K562 (cell line): ENCODE measurements at regions not wholly inside any gene's neighbourhood (a gene's known extent, or its start where the extent isn't known, plus 50 kb on each side); places are given as distances from the start of the nearest gene placed in this dataset.
A peak's percentile ranks its signal among the peaks of the same experiment; 100 is the strongest.

Experiments used
- ATAC-seq: fragments of 200-7000 bp; cut with Tn5 transposase; 3 replicates; pipeline ENCODE4 v1.9.1; 2020; ENCODE audit warnings: moderate library complexity
- BruUV-seq: library from RNA; stranded (reverse); fragments of 400-500 nt; replicated peaks from 2 replicates; lab custom pipeline; 2021; lab: Mats Ljungman, UMichigan
- CTCF ChIA-PET: fragments of 300-600 bp; formaldehyde crosslinking; extraction: SDS; loops from one replicate; lab custom pipeline; 2021; ENCODE audit warnings: low intra/inter-chr PET ratio; lab: Yijun Ruan, JAX
- POLR2A ChIA-PET: fragments of 300-600, 350-650 bp; sonication (Branson Sonifier 250); formaldehyde crosslinking; extraction: SDS; loops from one replicate; lab custom pipeline; 2021; ENCODE audit warnings: antibody characterized with exemption, inconsistent platforms; lab: Yijun Ruan, JAX
- DNase-seq, 4 experiments: peaks; one replicate each; pipeline versions ENCODE4 v3.0.0 to v3.0.0-alpha.2; 2011 to 2018; ENCODE audit warnings: low spot score in 3 of 4, mixed read lengths in 3 of 4; ENCODE audit errors: extremely low read depth in 1 of 4
- FAIRE-seq: peaks from 2 replicates; lab custom pipeline; 2011; peaks lifted over from hg19 to GRCh38; lab: Jason Lieb, UNC
- H2AFZ ChIP-seq: 2 replicates; pipeline ENCODE4 v1.6.0; 2011; ENCODE audit warnings: low read depth, low read length, control low read depth, inconsistent platforms
- H3K27ac ChIP-seq: fragments of 200-600 bp; 3 replicates; pipeline ENCODE4 v1.8.0; 2011; ENCODE audit warnings: low read depth, mild to moderate bottlenecking, control low read depth, inconsistent platforms, low read length, moderate library complexity, mixed read lengths; ENCODE audit errors: extremely low read depth
- H3K27me3 ChIP-seq, 2 experiments: fragments of 300-600 bp in 1 of 2; 2 replicates in 1 of 2; 3 replicates in 1 of 2; pipeline versions ENCODE4 v1.6.0 to v1.8.0; 2011; ENCODE audit warnings: inconsistent platforms in 2 of 2, low read length in 2 of 2, mild to moderate bottlenecking in 1 of 2, mixed read lengths in 1 of 2, moderate library complexity in 1 of 2; ENCODE audit not compliant: control insufficient read depth in 2 of 2, insufficient read depth in 2 of 2
- H3K36me3 ChIP-seq: fragments of 300-600 bp; 3 replicates; pipeline ENCODE4 v1.8.0; 2011; ENCODE audit warnings: mild to moderate bottlenecking, low read length, inconsistent platforms; ENCODE audit not compliant: control insufficient read depth, insufficient read depth
- H3K4me1 ChIP-seq, 2 experiments: fragments of 200-600 bp in 1 of 2; replicated peaks in 1 of 2; 2 replicates in 1 of 2; 3 replicates in 1 of 2; pipeline versions ENCODE4 v1.5.1 to v1.8.0; 2011; ENCODE audit warnings: inconsistent platforms in 2 of 2, low read length in 2 of 2, mild to moderate bottlenecking in 1 of 2, mixed read lengths in 1 of 2, moderate library complexity in 1 of 2; ENCODE audit not compliant: control insufficient read depth in 2 of 2, insufficient read depth in 2 of 2
- H3K4me2 ChIP-seq: 2 replicates; pipeline ENCODE4 v1.6.1; 2011; ENCODE audit warnings: low read length, control low read depth, inconsistent platforms, mixed read lengths; ENCODE audit not compliant: insufficient read depth
- H3K4me3 ChIP-seq: fragments of 200-600 bp; sonication (generic), shearing (Covaris generic); 2 replicates; pipeline ENCODE4 v1.5.1; 2016; ENCODE audit warnings: control low read depth, inconsistent platforms
- H3K79me2 ChIP-seq: fragments of 200-600 bp; 3 replicates; pipeline ENCODE4 v1.8.0; 2011; ENCODE audit warnings: low read length, inconsistent platforms; ENCODE audit not compliant: control insufficient read depth, insufficient read depth
- H3K9ac ChIP-seq, 2 experiments: 2 replicates each; pipeline versions ENCODE4 v1.6.0 to v1.6.1; 2011; ENCODE audit warnings: low read depth in 2 of 2, low read length in 2 of 2, control low read depth in 1 of 2, inconsistent platforms in 1 of 2, mild to moderate bottlenecking in 1 of 2, mixed read lengths in 1 of 2; ENCODE audit not compliant: insufficient read depth in 1 of 2
- H3K9me1 ChIP-seq: one replicate; pipeline ENCODE4 v1.6.0; 2011; ENCODE audit warnings: inconsistent platforms, mild to moderate bottlenecking, low read length, moderate library complexity; ENCODE audit not compliant: control insufficient read depth, insufficient read depth
- H3K9me3 ChIP-seq: replicated peaks from 2 replicates; pipeline ENCODE4 v1.5.1; 2011; ENCODE audit warnings: low read depth, low read length, inconsistent platforms; ENCODE audit not compliant: control insufficient read depth, insufficient read depth
- H4K20me1 ChIP-seq: replicated peaks from 2 replicates; pipeline ENCODE4 v1.6.1; 2011; ENCODE audit warnings: low read length, inconsistent platforms, mixed read lengths; ENCODE audit not compliant: control insufficient read depth, insufficient read depth
- CBX3 ChIP-seq, 2 experiments: IDR thresholded peaks; 1 replicate in 1 of 2; 2 replicates in 1 of 2; pipeline ENCODE4 v1.6.1; 2012; ENCODE audit warnings: inconsistent platforms in 2 of 2, low read length in 2 of 2, borderline replicate concordance in 1 of 2, control low read depth in 1 of 2
- ETV5 ChIP-seq: sonication (generic); formaldehyde crosslinking; IDR thresholded peaks from 2 replicates; pipeline ENCODE4 v1.4.0; 2020; ENCODE audit warnings: low read depth, mild to moderate bottlenecking, missing genetic modification reagents
- GATA2 ChIP-seq: sonication (generic); formaldehyde crosslinking; IDR thresholded peaks from 2 replicates; pipeline ENCODE4 v1.4.0; 2020; ENCODE audit warnings: mild to moderate bottlenecking, missing genetic modification reagents
- NEUROD1 ChIP-seq: fragments of 150-350 bp; IDR thresholded peaks from 2 replicates; pipeline ENCODE4 v1.6.1; 2014; ENCODE audit warnings: borderline replicate concordance, low read length, low read depth; ENCODE audit not compliant: partially characterized antibody
- SETDB1 ChIP-seq: IDR thresholded peaks from one replicate; pipeline ENCODE4 v1.6.1; 2012; ENCODE audit warnings: low read length, control low read depth, inconsistent platforms
- SRSF3 ChIP-seq: fragments of 200-400 bp; formaldehyde crosslinking; IDR thresholded peaks from 2 replicates; pipeline ENCODE4 v1.6.1; 2016; ENCODE audit warnings: mild to moderate bottlenecking, low read length, moderate library complexity; ENCODE audit not compliant: insufficient read depth
- TRIM28 ChIP-seq: fragments of 450-650 bp; IDR thresholded peaks from 2 replicates; pipeline ENCODE4 v1.6.1; 2017
- WGBS: fragments of 100-300 bp; shearing (Covaris generic); methylation state at CpG from one replicate; pipeline ENCODE4 v1.1.6; 2016; ENCODE audit warnings: low coverage, mixed read lengths; ENCODE audit not compliant: insufficient coverage; ENCODE audit errors: missing lambda C conversion rate; 5-methylcytosine and 5-hydroxymethylcytosine counted together
- in situ Hi-C: fragments of 300-500 bp; cut with MboI; formaldehyde crosslinking; loops from 4 replicates; pipeline ENCODE4 v1.15.0; 2018; ENCODE audit warnings: inconsistent platforms, mixed read lengths
- intact Hi-C: fragments of 100-400 bp; cut with micrococcal nuclease; formaldehyde crosslinking; loops from 2 replicates; pipeline ENCODE4 v1.14.2; 2022

GRCh38 chr14:101383737-101384338 is 177.5 kb upstream of the DIO3 start:
- Histone ChIP-seq H3K79me2 (no peaks in the 10 kb centered on the region), H3K27me3 (no peaks in the 10 kb centered on the region), H3K4me2 (no peak overlapping the region), H3K9me1 (no peaks in the 10 kb centered on the region), H3K9ac (no peak overlapping the region), H3K9me3 (no peaks in the 10 kb centered on the region), H3K36me3 (no peaks in the 10 kb centered on the region), H3K27ac (no peak overlapping the region), H3K4me1 (no peaks in the 10 kb centered on the region), H2AFZ (no peak overlapping the region), H4K20me1 (no peaks in the 10 kb centered on the region), H3K4me3 (no peak overlapping the region)
- in situ Hi-C loops, result no loop called here
- 0% methylated on average over 2 of the region's 2 CpGs for WGBS
- DNase-seq (no peak), ATAC-seq (no peak), FAIRE-seq (no peak)
- POLR2A ChIA-PET, result no interaction called here
- intact Hi-C loops, result no loop called here
- CTCF ChIA-PET, result no interaction called here
- TF ChIP-seq NEUROD1 (no peak), SETDB1 (no peak), TRIM28 (peak; percentile 70; the same call in 1 of the 2 replicates), SRSF3 (no peak), GATA2 (no peak), ETV5 (CRISPR knock-in tag) (no peak), CBX3 (IDR thresholded peaks at IDR 0.05; ENCODE audit: borderline replicate concordance in 1 of 2, low read length in 2 of 2) (0 out of 3 replicates have a peak, but pooled peaks of 1 of the 2 experiments have one; percentile 44)
- BruUV-seq, result no TSS peak
